ENCODE measurements at regions not wholly inside any gene's neighbourhood (a gene's known extent, or its start where the extent isn't known, plus 50 kb on each side); places are given as distances from the start of the nearest gene placed in this dataset.
A peak's percentile ranks its signal among the peaks of the same experiment; 100 is the strongest.

DNA sequence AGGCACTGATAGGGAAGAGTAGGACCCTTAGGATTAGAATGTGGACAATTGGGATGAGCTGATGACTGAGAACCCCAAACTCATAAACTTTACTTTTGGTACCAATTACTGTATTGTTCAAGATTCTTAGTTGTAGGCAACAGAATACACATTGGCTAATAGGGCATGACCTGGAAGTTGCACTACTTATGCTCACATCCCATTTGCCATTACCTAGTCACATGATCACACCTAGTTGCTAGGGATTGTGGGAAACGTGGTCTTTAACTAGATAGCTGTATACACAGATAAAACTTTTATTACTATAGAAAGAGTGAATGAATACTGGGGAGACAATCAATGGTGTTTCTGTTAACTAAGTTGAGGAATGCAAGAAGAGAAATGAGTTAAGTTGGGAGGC lies 113.4 kb upstream of the AKIRIN2 start:
- no peak for DNase-seq (ENCODE audit: low read depth in 2 of 3, low spot score in 2 of 3)

DNA sequence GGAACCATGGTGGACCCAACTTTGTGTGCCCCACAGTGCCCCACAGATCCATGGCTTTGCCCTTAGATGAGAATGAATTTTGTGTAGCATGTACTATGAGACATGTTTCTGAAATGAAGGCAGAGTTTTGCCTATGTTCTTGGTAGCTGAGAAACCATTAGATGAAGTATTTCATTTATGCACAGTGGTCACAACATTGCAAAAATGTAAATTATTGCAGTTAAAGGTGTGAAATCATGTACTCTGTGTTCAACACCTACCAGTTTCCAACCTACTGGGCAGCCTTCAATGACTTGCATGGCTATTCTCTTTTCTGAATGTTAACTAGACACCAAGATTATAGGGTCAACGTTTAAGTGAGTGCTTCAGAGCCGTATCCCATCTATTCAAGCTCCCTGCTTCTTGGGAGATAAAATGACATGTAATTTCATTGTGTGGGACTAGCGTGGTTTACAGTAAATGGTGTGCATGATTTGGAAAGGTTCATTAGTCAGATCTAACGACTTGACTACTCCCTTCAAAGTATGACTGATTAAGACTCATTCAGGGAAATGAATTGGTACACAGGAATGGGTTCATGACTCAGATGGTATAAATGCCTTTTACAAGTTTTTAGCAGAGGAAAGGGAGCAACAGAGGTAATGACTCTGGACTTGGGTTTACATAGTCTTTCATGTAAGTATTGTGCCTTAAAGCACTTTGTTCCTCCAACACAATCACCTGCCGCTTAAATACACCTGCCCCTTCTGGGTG lies 106.1 kb upstream of the AKIRIN2 start:
- DNase-seq (ENCODE audit: low read depth in 2 of 3, low spot score in 2 of 3), result no peak

DNA sequence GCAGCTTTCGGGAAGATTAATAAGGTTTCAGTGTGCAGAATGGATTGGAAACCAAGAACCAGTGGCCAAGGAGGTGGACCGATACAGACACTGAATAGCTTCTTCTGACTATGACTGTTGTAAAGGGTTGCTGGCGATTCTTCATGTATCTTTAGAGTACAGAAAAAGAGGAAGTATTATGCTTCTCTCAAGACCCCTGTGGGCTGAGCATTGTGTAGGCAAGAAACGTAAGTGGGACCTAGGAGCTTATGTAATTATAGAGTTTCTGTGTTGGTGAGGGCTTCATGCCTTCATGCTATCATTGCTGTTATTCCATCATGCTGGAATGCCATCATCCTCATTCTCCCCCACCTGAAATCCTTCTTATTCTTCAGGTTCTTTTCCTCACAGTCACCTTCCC lies 105.4 kb upstream of the AKIRIN2 start:
- peak in 1 of 3 donors; percentile 43 for DNase-seq (ENCODE audit: low read depth in 2 of 3, low spot score in 2 of 3)

DNA sequence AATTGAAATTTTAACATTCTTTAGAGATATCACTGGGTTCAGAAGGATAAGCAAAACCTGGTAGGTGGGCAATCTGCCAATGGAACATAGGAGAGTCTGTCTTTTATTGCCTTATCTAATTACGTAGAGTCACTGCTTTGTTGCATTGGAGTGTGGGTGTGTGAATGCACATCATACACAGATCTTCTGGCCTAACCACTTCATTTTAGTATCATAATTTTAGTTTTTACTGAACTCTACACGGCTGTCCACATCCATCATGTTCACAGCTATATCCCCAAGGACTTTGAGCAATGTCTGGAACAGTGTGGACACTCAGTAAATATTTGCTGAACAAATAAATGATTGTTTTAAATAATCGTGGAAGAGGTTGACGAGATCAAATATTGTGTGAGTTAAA lies 104.6 kb upstream of the AKIRIN2 start:
- no peak for DNase-seq (ENCODE audit: low read depth in 2 of 3, low spot score in 2 of 3)

DNA sequence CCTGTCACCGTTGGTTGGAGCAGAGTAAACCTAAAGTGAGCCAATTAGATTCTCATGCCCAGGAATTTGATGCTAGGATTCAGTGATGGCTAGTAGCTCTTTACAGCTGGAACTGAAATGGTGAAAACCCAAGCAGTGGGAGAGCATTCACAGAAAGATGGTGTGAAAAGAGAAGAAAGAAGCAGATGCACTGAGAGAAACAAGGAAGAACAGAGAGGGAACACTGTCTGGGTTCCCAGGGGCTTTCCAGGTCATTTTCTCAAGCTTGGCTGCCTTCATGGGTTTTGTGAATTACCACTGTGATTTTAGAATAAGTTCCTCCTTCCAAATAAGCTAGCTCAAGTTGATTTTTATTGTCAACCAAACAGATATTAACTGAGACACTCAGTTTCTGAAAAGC lies 104.1 kb upstream of the AKIRIN2 start:
- DNase-seq (ENCODE audit: low read depth in 2 of 3, low spot score in 2 of 3), result no peak

DNA sequence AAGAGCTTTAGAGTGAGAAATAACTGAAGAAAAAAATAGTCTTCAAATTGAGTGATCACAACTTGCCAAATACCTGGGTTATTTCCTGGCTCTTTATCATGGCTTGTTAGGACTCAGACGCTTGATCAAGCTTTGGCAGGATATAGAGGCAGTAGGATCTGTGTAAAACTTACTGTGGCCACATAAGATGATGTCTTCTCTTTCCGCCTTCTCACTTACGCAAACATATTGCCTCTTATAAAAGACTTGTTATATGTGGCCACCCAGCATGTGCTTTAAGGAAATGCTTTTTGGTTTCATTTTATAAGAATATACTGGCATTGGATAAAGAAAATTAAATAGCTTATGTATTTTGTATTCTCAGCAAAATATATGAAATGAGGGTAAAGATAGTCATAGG lies 101.8 kb upstream of the AKIRIN2 start:
- no peak for DNase-seq (ENCODE audit: low read depth in 2 of 3, low spot score in 2 of 3)

DNA sequence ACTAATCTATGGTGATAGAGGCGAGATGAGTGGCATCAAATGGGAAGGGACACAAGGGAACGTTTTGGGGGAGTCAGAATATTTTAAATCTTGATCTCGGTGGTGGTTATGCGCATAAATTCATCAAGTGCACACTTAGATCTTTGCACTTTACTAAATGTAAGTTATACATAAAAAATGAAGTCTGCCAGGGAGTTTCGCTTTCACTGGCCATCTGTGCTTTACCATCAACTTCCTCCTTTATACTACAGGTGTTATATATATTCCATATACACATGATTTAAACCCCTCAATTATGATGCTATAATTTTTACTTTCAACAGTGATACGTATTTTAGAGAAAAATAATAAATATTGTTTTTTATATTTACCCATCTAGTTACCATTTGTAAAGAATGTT lies 97.6 kb upstream of the AKIRIN2 start:
- peak in 2 of 3 donors; percentile 12 to 64 for DNase-seq (ENCODE audit: low read depth in 2 of 3, low spot score in 2 of 3)

DNA sequence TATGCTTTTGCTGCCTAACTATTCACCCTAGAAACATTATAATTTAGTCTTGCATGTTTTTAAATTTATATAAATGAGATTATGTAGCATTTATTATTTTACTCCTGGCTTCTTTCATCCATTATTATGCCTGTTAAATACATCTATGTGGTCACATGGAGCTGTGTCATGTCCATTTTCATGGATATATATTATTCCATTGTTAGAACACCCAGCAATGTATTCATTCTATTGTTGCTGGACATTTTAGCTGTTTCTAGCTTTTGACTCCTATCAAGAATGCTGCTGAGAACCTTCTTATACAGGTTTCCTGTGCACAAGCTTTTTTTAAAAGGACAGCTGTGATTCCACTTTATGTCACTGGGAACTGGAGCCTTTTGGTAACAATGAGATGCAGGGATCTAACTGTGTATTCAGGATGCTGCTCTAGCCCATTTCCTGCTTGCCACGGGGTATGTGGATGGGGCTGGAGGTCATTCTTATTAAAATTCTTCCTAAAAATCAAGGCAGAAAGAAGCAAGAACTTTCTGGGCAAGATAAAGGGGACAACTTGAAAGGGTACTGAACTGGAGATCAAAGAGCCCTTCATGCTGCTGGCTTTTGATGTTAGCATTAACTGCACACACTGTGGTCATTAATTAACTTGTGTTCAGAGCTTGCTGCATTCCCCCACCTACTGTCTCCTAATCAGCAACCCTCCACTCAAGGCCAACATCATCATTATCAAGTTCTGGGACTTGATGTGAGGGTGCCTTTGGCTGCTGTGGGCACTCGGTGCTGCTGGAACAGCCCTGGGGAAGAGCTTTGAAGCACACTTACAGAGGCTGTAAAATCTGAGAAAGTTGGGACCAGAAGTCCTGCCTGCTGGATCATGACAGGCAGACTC lies 96.6 kb upstream of the AKIRIN2 start:
- no peak for DNase-seq (ENCODE audit: low read depth in 2 of 3, low spot score in 2 of 3)

DNA sequence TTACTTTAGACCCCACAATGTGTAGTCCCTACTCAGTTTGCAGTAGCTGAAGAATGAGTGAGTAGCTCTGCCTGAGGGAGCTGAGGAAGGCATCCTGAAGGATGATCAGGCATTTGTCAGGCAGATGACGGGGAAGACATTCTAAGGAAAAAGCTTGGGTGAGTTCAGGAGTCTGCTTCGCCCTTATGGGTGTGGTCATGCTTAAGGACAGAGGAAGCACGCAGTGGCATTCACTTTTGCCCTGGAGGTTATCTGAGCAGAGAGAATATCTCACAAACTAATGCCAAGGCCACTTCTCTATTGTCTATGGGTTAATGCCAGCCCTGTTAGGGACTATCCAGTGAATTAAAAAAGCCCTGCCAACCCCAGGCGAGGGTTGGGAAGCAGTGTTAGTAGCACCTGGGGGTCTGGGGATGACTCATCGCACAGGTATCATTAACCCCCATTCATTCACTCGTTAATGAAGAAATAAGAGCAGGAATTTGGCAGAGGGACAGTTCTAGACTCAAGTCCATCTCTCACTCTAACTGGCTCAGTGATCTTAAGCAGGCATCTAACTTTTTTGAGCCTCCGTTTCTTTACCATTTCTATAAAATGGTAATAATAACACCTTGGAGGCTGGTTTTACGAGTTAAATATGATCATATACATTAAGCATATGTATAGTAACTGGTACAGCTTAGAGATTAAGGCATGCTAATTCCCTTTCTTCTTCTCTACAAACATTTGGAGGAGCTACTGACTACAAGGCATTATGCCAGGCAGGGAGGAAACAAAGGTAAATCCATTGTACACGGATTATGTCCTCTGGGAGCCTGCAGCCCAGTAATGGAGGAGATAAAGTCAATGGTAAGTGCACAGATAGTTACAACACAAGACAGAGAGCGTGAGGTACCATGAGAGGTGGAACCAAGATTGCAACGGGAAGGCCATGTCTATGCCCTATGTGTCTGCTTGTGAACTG lies 93.2 kb upstream of the AKIRIN2 start:
- no peak for DNase-seq (ENCODE audit: low read depth in 2 of 3, low spot score in 2 of 3)

DNA sequence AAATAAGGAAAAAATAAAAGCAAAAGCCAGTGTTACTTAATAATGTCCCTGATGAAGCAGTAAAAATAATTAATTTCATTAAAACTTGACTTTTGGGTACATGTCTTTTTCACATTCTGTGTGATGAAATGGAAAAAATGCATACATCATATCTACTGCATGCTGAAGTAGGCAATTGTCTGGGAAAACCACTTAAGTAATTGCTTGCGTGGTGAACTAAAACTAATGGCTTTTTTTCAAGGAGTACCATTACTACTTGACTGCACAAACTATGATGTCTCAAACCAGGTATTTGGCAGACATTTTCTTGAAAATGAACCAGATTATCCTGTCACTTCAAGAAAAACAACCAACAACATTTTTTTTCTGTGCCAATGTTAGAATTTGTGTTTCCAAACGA lies 91.3 kb upstream of the AKIRIN2 start:
- DNase-seq (ENCODE audit: low read depth in 2 of 3, low spot score in 2 of 3), result no peak

DNA sequence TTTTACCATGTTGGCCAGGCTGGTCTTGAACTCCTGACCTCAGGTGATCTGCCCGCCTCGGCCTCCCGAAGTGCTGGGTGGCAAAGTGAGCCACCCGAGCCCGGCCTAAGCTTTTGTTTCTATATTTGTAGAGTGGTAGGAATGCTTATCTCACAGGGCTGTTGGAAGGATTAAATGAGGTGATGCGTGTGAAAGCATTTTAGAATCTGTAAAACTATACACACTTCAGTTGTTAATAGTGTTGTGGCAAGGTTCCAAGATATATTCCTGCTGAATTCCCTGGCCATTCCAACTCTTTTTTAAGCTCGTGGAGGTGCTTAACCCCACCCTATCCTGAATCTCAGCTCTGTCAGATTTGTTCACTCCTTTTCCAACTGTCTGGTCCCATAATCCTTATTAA lies 89.9 kb upstream of the AKIRIN2 start:
- DNase-seq (ENCODE audit: low read depth in 2 of 3, low spot score in 2 of 3), result no peak

DNA sequence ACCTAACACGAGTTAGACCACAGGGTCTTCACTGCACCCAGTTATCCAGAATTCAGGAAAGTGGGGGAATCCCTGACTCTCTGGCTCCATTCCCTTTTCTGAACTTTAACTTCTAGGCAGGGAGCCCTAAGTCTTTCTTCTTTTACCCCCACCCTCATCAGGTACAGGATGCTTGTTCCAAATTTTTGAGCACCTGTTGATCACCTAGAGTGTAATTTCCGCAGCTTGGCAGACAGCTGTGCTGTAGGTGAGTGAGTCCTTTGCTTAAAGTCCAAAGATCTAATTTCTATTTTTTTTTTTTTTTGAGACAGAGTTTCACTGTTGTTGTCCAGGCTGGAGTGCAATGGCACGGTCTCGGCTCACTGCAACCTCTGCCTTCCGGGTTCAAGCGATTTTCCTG lies 89.5 kb upstream of the AKIRIN2 start:
- DNase-seq (ENCODE audit: low read depth in 2 of 3, low spot score in 2 of 3), result no peak

DNA sequence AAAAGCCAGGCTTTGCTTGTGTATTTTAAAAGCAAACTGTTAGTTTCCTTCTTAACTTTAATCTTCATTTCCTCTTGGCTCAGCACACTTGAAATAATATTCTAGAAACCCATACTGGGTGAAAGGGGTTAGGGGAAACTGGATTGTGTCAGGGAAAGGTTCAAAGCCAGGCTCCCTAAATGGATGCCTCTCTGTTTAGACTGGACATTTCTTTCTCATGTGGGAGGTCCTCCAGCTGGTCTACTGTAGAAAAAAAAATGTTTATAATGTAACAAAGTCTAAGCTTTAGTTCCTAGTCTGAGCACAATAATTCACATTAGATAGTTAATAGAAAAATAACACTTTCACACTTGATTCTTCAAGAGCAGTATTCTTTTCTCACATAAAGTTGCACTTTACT lies 89.0 kb upstream of the AKIRIN2 start:
- no peak for DNase-seq (ENCODE audit: low read depth in 2 of 3, low spot score in 2 of 3)

DNA sequence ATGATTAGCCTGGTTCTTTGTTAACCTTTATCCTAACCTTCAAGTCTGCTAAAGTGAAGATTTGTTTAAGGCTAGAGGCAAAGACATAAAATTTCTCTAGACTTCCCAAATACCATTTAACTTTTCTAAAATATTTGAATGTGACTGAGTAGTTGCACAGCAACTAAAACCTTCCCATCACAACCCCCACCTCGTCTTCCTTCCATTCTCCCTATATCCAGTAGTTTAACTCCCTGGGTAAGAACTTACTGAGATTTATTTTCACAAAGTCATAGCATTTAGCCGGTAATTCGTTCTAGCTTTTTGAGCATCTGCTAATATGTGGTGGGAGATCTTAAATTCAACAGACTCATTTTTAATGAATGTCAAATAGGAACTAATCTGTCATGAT lies 87.9 kb upstream of the AKIRIN2 start:
- no peak for DNase-seq (ENCODE audit: low read depth in 2 of 3, low spot score in 2 of 3)

DNA sequence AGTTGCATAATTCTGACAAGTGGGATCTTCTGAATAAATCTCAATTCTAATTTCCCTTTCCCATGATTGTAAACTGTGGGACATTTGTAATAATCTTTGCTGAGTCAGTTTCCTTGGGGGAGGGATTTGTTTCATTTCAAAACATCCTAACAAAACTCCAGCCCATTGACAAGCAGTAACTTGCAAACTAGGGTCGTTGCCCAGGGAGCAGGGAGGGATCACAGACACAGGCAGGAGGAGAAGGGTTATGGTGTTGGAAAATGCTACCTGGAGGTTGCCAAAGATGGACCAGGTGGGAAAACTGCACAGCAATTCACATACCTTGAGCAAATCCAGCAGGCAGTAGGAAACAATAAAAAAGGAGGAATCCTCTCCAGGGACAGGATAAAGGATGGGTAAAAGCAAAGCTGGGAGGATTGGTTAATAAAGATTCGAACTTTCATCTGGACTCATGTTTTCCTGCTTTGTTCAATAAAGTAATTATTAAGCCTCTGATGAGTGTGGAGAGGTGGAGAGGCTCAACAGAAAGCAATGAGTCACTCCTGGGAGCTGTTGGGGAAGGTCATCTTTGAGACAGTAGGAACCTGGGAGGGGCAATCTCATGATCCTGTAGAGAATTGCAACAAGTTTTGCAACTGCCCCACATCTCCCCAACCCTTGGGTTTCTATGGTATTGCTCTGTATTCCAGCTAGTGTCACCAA lies 87.3 kb upstream of the AKIRIN2 start:
- no peak for DNase-seq (ENCODE audit: low read depth in 2 of 3, low spot score in 2 of 3)

DNA sequence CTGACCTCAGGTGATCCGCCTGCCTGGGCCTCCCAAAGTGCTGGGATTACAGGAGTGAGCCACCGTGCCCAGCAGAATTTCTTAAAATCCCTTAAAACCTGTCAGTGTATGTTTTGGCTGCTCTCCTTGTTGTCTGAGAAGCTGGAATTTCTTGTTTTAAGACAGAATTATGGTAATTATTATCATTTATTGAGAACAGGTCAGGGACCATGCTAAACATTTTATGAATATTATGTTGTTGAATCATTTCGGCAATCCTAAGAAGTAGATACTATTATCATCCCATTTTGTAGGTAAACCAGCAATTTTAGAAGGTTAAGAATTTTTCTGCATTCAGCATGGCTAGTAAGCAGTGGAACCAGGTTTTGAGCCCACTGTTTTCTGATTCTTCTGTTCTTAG lies 86.1 kb upstream of the AKIRIN2 start:
- DNase-seq (ENCODE audit: low read depth in 2 of 3, low spot score in 2 of 3), result no peak

DNA sequence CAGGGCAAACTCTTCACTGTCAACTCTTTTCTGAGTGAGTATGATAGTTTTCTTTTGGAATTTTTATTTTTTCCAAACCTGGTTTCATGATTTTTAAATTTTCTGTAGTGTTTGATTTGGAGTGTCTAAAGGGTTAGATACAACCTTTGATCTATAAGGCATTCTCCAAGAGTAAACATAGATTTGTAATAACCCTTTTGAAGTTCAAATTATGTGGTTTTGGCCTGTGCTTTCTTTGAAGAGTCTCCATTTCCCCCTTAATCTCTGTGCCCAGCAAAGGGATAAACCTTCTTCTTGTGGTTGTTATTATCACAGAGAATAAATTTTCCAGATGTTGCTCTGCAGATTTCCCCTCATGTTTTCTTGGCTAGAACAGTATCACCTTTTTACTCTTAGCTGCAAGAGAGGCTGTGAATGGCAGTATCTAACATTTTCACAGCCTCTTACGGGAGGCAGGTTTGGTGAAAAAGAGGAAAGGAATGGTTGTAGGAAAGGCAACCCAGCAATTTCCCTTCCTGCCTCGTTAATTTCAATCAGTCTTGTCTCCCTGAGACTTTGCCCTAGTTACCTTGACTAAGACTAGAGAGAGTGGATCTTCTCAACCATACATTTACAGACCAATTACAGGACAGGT lies 83.3 kb upstream of the AKIRIN2 start:
- DNase-seq (ENCODE audit: low read depth in 2 of 3, low spot score in 2 of 3), result no peak

DNA sequence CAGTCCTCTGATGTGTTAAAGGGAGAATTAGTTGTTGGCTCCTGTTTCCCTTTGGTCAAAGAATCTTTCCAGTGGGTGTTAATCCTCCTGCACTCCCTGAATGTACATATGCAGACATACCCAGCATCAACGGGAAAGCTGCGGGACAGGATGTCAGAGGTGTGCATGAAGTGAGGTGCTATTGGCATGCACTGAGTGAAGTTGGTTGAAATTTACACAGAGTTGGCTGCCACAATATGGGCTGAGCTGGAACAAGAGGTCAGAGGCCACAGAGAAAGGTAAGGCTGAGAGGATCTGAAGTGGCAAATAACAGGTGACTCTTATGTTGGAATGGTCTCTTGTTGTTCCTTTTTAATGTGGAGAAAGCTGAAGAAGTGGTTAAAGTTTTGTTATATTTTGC lies 82.7 kb upstream of the AKIRIN2 start:
- no peak for DNase-seq (ENCODE audit: low read depth in 2 of 3, low spot score in 2 of 3)

DNA sequence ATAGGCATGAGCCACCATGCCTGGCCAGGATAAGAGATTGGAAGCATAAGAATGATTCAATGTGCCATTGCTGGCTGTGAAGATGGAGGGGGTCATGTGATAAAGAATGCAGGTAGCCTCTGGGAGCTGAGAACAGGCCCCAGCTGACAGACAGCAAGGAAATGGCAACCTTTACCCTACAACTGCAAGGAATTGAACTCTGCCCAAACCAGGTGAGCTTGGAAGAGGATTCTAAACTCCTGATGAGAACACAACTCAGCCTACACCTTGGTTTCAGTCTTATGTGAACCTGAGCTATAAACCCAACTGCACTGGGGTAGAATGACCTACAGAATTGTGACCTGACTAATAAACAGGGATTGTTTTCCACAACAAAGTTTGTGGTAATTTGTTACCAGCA lies 82.0 kb upstream of the AKIRIN2 start:
- DNase-seq (ENCODE audit: low read depth in 2 of 3, low spot score in 2 of 3), result no peak

DNA sequence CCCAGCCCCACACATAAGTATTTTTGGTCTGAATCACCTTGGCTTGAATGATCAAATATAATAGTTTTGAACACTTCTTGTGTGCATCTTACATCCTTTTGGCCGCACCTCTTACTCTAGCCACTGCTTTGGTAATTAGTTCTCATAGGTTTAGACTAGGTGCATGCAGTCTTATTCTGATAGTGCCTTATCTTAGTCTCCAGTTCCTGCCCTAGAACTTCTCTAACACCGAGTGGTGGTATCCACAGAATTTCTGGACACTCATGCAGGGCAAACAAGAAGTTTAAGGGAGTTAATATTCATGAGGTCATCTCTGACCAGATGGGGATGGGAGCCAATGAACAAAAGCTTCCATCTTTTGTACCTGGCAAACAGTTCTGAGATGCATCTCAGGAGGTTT lies 77.5 kb upstream of the AKIRIN2 start:
- DNase-seq (ENCODE audit: low read depth in 2 of 3, low spot score in 2 of 3), result no peak

Data from hematopoietic multipotent progenitor cell (in vitro differentiated cells).